ENCODE measurements at regions not wholly inside any gene's neighbourhood (a gene's known extent, or its start where the extent isn't known, plus 50 kb on each side); places are given as distances from the start of the nearest gene placed in this dataset.

DNA sequence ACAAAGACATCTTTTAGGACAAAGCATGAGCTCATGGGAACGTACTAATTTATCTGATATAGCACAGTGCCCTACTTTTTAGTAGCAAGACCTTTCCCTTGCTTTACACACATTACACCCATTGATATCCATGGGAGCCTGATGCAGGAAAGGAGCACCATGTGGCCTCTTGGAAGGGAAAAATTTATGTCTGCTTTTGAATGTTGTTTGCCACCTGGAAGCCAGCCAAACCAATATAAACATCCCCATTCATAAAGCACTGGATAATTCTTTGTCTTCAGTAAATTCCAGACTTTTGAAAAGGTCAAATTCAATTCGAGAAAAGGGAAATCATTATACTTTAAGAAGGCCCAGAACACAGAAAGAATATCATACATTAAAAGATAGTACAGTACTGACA lies 152.3 kb upstream of the BEND6 start:
- WGBS (ENCODE audit: insufficient coverage), result no CpG with 5 or more reads among the region's 2 CpGs

DNA sequence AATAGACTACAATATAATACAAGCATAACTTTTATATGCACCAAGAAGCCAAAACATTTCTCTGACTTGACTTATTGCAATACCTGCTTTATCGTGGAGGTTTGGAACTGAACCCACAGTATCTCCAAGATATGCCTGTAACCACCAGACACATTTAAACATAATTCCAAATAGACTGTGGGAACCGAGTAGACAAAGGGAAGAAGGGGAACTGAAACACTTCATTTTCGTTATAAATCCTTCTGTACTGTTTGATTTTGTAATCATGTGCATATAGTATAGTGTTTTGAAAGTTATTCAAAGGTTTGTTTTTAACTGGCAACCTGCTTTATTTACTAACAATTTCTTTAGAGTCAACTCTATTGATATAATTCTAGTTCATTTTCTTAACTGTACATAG lies 154.9 kb upstream of the BEND6 start:
- H3K9me3 ChIP-seq (replicated peaks in 1 of 2; ENCODE audit: control insufficient read depth in 1 of 2, insufficient read depth in 1 of 2, low read length in 2 of 2), result no peaks in the 10 kb centered on the region
- H3K9ac ChIP-seq (ENCODE audit: insufficient read depth, low read length, poor library complexity, severe bottlenecking), result no peak overlapping the region
- no peak overlapping the region for H3K4me3 ChIP-seq (replicated peaks in 1 of 3; ENCODE audit: low read depth in 2 of 3, low read length in 3 of 3)
- H3K27ac ChIP-seq (ENCODE audit: low read depth in 1 of 2, low read length in 2 of 2), result no peak overlapping the region
- TF ChIP-seq, protein P1, sequence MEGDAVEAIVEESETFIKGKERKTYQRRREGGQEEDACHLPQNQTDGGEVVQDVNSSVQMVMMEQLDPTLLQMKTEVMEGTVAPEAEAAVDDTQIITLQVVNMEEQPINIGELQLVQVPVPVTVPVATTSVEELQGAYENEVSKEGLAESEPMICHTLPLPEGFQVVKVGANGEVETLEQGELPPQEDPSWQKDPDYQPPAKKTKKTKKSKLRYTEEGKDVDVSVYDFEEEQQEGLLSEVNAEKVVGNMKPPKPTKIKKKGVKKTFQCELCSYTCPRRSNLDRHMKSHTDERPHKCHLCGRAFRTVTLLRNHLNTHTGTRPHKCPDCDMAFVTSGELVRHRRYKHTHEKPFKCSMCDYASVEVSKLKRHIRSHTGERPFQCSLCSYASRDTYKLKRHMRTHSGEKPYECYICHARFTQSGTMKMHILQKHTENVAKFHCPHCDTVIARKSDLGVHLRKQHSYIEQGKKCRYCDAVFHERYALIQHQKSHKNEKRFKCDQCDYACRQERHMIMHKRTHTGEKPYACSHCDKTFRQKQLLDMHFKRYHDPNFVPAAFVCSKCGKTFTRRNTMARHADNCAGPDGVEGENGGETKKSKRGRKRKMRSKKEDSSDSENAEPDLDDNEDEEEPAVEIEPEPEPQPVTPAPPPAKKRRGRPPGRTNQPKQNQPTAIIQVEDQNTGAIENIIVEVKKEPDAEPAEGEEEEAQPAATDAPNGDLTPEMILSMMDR (IDR thresholded peaks at IDR 0.05), result no peak
- DNase-seq, result no peak
- no peaks in the 10 kb centered on the region for H3K9me3 Mint-ChIP-seq
- no peak overlapping the region for H2AFZ ChIP-seq (ENCODE audit: insufficient read depth, low read depth, low read length, poor library complexity, severe bottlenecking)
- H3K4me2 ChIP-seq (replicated peaks; ENCODE audit: extremely low read depth, low read length, poor library complexity, severe bottlenecking), result no peak overlapping the region
- intact Hi-C loops (cut with micrococcal nuclease), result no loop called here
- H3K36me3 Mint-ChIP-seq, result no peaks in the 10 kb centered on the region
- H4K20me1 ChIP-seq (ENCODE audit: insufficient read depth, low read length), result no peaks in the 10 kb centered on the region
- no peaks in the 10 kb centered on the region for H3K27me3 ChIP-seq (ENCODE audit: control insufficient read depth in 2 of 2, insufficient read depth in 2 of 2, low read length in 2 of 2)
- H3K4me1 Mint-ChIP-seq, result peaks cover 10% of the 10 kb centered on the region
- WGBS (ENCODE audit: insufficient coverage), result no CpG with 5 or more reads among the region's 3 CpGs
- no peak overlapping the region for H3K4me3 Mint-ChIP-seq
- H3K27me3 Mint-ChIP-seq (ENCODE audit: low read depth in 3 of 3), result no peaks in the 10 kb centered on the region
- no peaks in the 10 kb centered on the region for H3K36me3 ChIP-seq (replicated peaks in 1 of 2; ENCODE audit: control insufficient read depth in 1 of 2, insufficient read depth in 2 of 2, low read length in 2 of 2)
- no peaks in the 10 kb centered on the region for H3K79me2 ChIP-seq (ENCODE audit: insufficient read depth, low read length)
- no peaks in the 10 kb centered on the region for H3K4me1 ChIP-seq (ENCODE audit: control insufficient read depth in 1 of 2, insufficient read depth in 2 of 2, low read length in 2 of 2)
- H3K27ac Mint-ChIP-seq, result no peak overlapping the region

More for the DNA sequence above, 152.3 kb upstream of the BEND6 start:
- Mint-ChIP-seq H3K27me3 (ENCODE audit: low read depth in 3 of 3) (no peaks in the 10 kb centered on the region), H3K4me1 (peaks cover 10% of the 10 kb centered on the region), H3K27ac (peak overlapping the region in 2 of 7 donors; percentile 13 to 40), H3K36me3 (no peaks in the 10 kb centered on the region), H3K4me3 (no peak overlapping the region), H3K9me3 (no peaks in the 10 kb centered on the region)
- Histone ChIP-seq H3K27ac (ENCODE audit: low read depth in 1 of 2, low read length in 2 of 2) (no peak overlapping the region), H4K20me1 (ENCODE audit: insufficient read depth, low read length) (no peaks in the 10 kb centered on the region), H3K4me3 (replicated peaks in 1 of 3; ENCODE audit: low read depth in 2 of 3, low read length in 3 of 3) (no peak overlapping the region), H3K36me3 (replicated peaks in 1 of 2; ENCODE audit: control insufficient read depth in 1 of 2, insufficient read depth in 2 of 2, low read length in 2 of 2) (no peaks in the 10 kb centered on the region), H3K27me3 (ENCODE audit: control insufficient read depth in 2 of 2, insufficient read depth in 2 of 2, low read length in 2 of 2) (no peaks in the 10 kb centered on the region), H3K4me2 (replicated peaks; ENCODE audit: extremely low read depth, low read length, poor library complexity, severe bottlenecking) (no peak overlapping the region), H3K79me2 (ENCODE audit: insufficient read depth, low read length) (no peaks in the 10 kb centered on the region), H2AFZ (ENCODE audit: insufficient read depth, low read depth, low read length, poor library complexity, severe bottlenecking) (no peak overlapping the region), H3K4me1 (ENCODE audit: control insufficient read depth in 1 of 2, insufficient read depth in 2 of 2, low read length in 2 of 2) (no peaks in the 10 kb centered on the region), H3K9ac (ENCODE audit: insufficient read depth, low read length, poor library complexity, severe bottlenecking) (no peak overlapping the region), H3K9me3 (replicated peaks in 1 of 2; ENCODE audit: control insufficient read depth in 1 of 2, insufficient read depth in 1 of 2, low read length in 2 of 2) (no peaks in the 10 kb centered on the region)
- TF ChIP-seq, protein P1 (IDR thresholded peaks at IDR 0.05), result no peak
- intact Hi-C loops (cut with micrococcal nuclease), result no loop called here
- no peak for DNase-seq
